H9 (cell line): ENCODE measurements at regions not wholly inside any gene's neighbourhood (a gene's known extent, or its start where the extent isn't known, plus 50 kb on each side); places are given as distances from the start of the nearest gene placed in this dataset.

ENCODE experiments used
- DNase-seq: peaks from one replicate; pipeline ENCODE4 v3.0.0-alpha.2; 2017
- H2AFZ ChIP-seq: one replicate; pipeline ENCODE4 v1.6.1; 2013; ENCODE audit warnings: mild to moderate bottlenecking, low read length, control low read depth, moderate library complexity
- H2AK5ac ChIP-seq: 2 replicates; pipeline ENCODE4 v1.6.1; 2013; ENCODE audit warnings: low read length, control low read depth, mixed read lengths; ENCODE audit not compliant: insufficient read length
- H2BK120ac ChIP-seq: one replicate; pipeline ENCODE4 v1.6.1; 2013; ENCODE audit warnings: low read depth, mild to moderate bottlenecking, low read length, control low read depth, inconsistent platforms; ENCODE audit not compliant: poor library complexity, severe bottlenecking
- H2BK12ac ChIP-seq: 2 replicates; pipeline ENCODE4 v1.6.1; 2013; ENCODE audit warnings: low read length, control low read depth, mixed read lengths, low read depth; ENCODE audit not compliant: insufficient read length
- H2BK15ac ChIP-seq: 2 replicates; pipeline ENCODE4 v1.6.1; 2013; ENCODE audit warnings: low read depth, low read length, control low read depth
- H2BK20ac ChIP-seq: one replicate; pipeline ENCODE4 v1.6.1; 2013; ENCODE audit warnings: low read depth, mild to moderate bottlenecking, low read length, control low read depth, inconsistent platforms; ENCODE audit not compliant: poor library complexity, severe bottlenecking
- H2BK5ac ChIP-seq: 2 replicates; pipeline ENCODE4 v1.6.1; 2013; ENCODE audit warnings: low read length, control low read depth, mixed read lengths; ENCODE audit not compliant: insufficient read length
- H3K14ac ChIP-seq: 2 replicates; pipeline ENCODE4 v1.6.1; 2013; ENCODE audit warnings: low read length, control low read depth; ENCODE audit not compliant: insufficient read depth
- H3K18ac ChIP-seq: 2 replicates; pipeline ENCODE4 v1.6.1; 2013; ENCODE audit warnings: low read depth, mild to moderate bottlenecking, mixed read lengths, low read length, control low read depth; ENCODE audit not compliant: insufficient read length
- H3K23ac ChIP-seq: 2 replicates; pipeline ENCODE4 v1.6.1; 2013; ENCODE audit warnings: low read length, control low read depth, mixed read lengths, low read depth; ENCODE audit not compliant: insufficient read length
- H3K23me2 ChIP-seq: 2 replicates; pipeline ENCODE4 v1.6.1; 2013; ENCODE audit warnings: low read depth, mild to moderate bottlenecking, mixed read lengths, low read length, control low read depth; ENCODE audit not compliant: insufficient read length, poor library complexity, severe bottlenecking
- H3K27ac ChIP-seq: 2 replicates; pipeline ENCODE4 v1.5.1; 2013; ENCODE audit warnings: low read length, control low read depth, mixed read lengths, low read depth; ENCODE audit not compliant: insufficient read length
- H3K27me3 ChIP-seq: 2 replicates; pipeline ENCODE4 v1.6.1; 2013; ENCODE audit warnings: low read length, control low read depth, inconsistent platforms; ENCODE audit not compliant: insufficient read depth
- H3K4ac ChIP-seq: 2 replicates; pipeline ENCODE4 v1.6.1; 2013; ENCODE audit warnings: low read depth, mild to moderate bottlenecking, control low read depth, inconsistent platforms, low read length, moderate library complexity
- H3K4me1 ChIP-seq: 2 replicates; pipeline ENCODE4 v1.6.1; 2013; ENCODE audit warnings: low read length, control low read depth, inconsistent platforms; ENCODE audit not compliant: insufficient read depth
- H3K4me2 ChIP-seq: 2 replicates; pipeline ENCODE4 v1.6.1; 2013; ENCODE audit warnings: low read length, control low read depth, mixed read lengths; ENCODE audit not compliant: insufficient read length, insufficient read depth
- H3K56ac ChIP-seq: 2 replicates; pipeline ENCODE4 v1.6.1; 2013; ENCODE audit warnings: low read depth, mild to moderate bottlenecking, mixed read lengths, low read length, control low read depth; ENCODE audit not compliant: insufficient read length
- H3K79me1 ChIP-seq: 2 replicates; pipeline ENCODE4 v1.6.1; 2013; ENCODE audit warnings: low read depth, mild to moderate bottlenecking, moderate library complexity, low read length, control low read depth, inconsistent platforms; ENCODE audit not compliant: insufficient read depth, poor library complexity, severe bottlenecking
- H3K79me2 ChIP-seq: 2 replicates; pipeline ENCODE4 v1.6.1; 2013; ENCODE audit warnings: low read length, control low read depth, inconsistent platforms; ENCODE audit not compliant: insufficient read depth
- H3K9ac ChIP-seq: 2 replicates; pipeline ENCODE4 v1.6.1; 2013; ENCODE audit warnings: low read length, control low read depth, mixed read lengths; ENCODE audit not compliant: insufficient read length; ENCODE audit errors: extremely low read depth
- H3K9me3 ChIP-seq: one replicate; pipeline ENCODE4 v1.6.1; 2013; ENCODE audit warnings: low read depth, low read length, inconsistent platforms; ENCODE audit not compliant: control insufficient read depth
- H3T11ph ChIP-seq: one replicate; pipeline ENCODE4 v1.6.1; 2013; ENCODE audit warnings: mild to moderate bottlenecking, low read length, control low read depth, inconsistent platforms
- H4K20me1 ChIP-seq: one replicate; pipeline ENCODE4 v1.6.1; 2013; ENCODE audit not compliant: control insufficient read depth, insufficient read length, insufficient read depth
- H4K5ac ChIP-seq: 2 replicates; pipeline ENCODE4 v1.6.1; 2013; ENCODE audit warnings: low read depth, mild to moderate bottlenecking, mixed read lengths, low read length, control low read depth; ENCODE audit not compliant: insufficient read length
- H4K8ac ChIP-seq: replicated peaks from 2 replicates; pipeline ENCODE4 v1.6.1; 2013; ENCODE audit warnings: low read length, control low read depth, mixed read lengths, low read depth; ENCODE audit not compliant: insufficient read length
- H4K91ac ChIP-seq: 2 replicates; pipeline ENCODE4 v1.6.1; 2013; ENCODE audit warnings: low read depth, mild to moderate bottlenecking, moderate library complexity, mixed read lengths, low read length, control low read depth; ENCODE audit not compliant: insufficient read length
- H3K27ac Mint-ChIP-seq, 3 experiments: 2 replicates in 2 of 3; 3 replicates in 1 of 3; pipeline ENCODE4 v1.8.0; 2020 to 2021; ENCODE audit warnings: mixed read lengths in 3 of 3, mild to moderate bottlenecking in 1 of 3, moderate library complexity in 1 of 3
- H3K27me3 Mint-ChIP-seq: 2 replicates; pipeline ENCODE4 v1.8.0; 2021; ENCODE audit warnings: low read depth, mild to moderate bottlenecking, moderate library complexity, mixed read lengths
- H3K36me3 Mint-ChIP-seq, 3 experiments: 2 replicates in 2 of 3; 3 replicates in 1 of 3; pipeline ENCODE4 v1.8.0; 2020 to 2021; ENCODE audit warnings: low read depth in 3 of 3, mixed read lengths in 3 of 3; ENCODE audit not compliant: insufficient read depth in 1 of 3
- H3K4me1 Mint-ChIP-seq, 2 experiments: 2 replicates each; pipeline ENCODE4 v1.8.0; 2020; ENCODE audit warnings: mixed read lengths in 2 of 2
- H3K4me3 Mint-ChIP-seq, 2 experiments: 2 replicates in 1 of 2; 3 replicates in 1 of 2; pipeline ENCODE4 v1.8.0; 2020 to 2021; ENCODE audit warnings: mild to moderate bottlenecking in 2 of 2, mixed read lengths in 2 of 2, moderate library complexity in 1 of 2
- H3K9me3 Mint-ChIP-seq, 2 experiments: 2 replicates in 1 of 2; 3 replicates in 1 of 2; pipeline ENCODE4 v1.8.0; 2020; ENCODE audit warnings: mild to moderate bottlenecking in 2 of 2, mixed read lengths in 2 of 2, moderate library complexity in 1 of 2
- CTCF ChIP-seq: fragments of 200-600 bp; sonication (generic); conservative IDR thresholded peaks from 3 replicates; pipeline ENCODE4 v1.8.0; 2021; ENCODE audit warnings: antibody characterized with exemption, mild to moderate bottlenecking
- WGBS: extraction: QIAGEN DNeasy Blood & Tissue Kit; methylation state at CpG from one replicate; pipeline ENCODE4 v1.1.7; 2013; ENCODE audit warnings: missing lambda C conversion rate, low lambda C conversion rate, mixed read lengths; ENCODE audit not compliant: insufficient read length; ENCODE audit errors: extremely low coverage; 5-methylcytosine and 5-hydroxymethylcytosine counted together

GRCh38 chr2:216799873-216800431 is 59.9 kb downstream of the TNP1 start:
- Histone ChIP-seq H3K27ac (no peak overlapping the region), H3K4me1 (no peaks in the 10 kb centered on the region), H3K27me3 (no peaks in the 10 kb centered on the region), H2BK12ac (no peak overlapping the region), H3K4me2 (no peak overlapping the region), H4K91ac (no peak overlapping the region), H3K18ac (no peak overlapping the region), H3K79me1 (no peaks in the 10 kb centered on the region), H3K56ac (no peak overlapping the region), H2AK5ac (no peak overlapping the region), H4K8ac (no peak overlapping the region), H2BK5ac (no peak overlapping the region), H3K14ac (no peak overlapping the region), H2BK20ac (no peak overlapping the region), H4K20me1 (no peaks in the 10 kb centered on the region), H2BK120ac (no peak overlapping the region), H2AFZ (no peak overlapping the region), H3K23me2 (no peaks in the 10 kb centered on the region), H3K9me3 (no peaks in the 10 kb centered on the region), H3K23ac (no peak overlapping the region), H3K79me2 (no peaks in the 10 kb centered on the region), H3T11ph (no peak overlapping the region), H3K4ac (no peak overlapping the region), H3K9ac (no peak overlapping the region), H4K5ac (no peak overlapping the region), H2BK15ac (no peak overlapping the region)
- H3K27ac Mint-ChIP-seq: no peak overlapping the region
- no peaks in the 10 kb centered on the region for H3K4me1 Mint-ChIP-seq
- H3K27me3 Mint-ChIP-seq: peaks cover 6% of the 10 kb centered on the region
- no peaks in the 10 kb centered on the region for H3K36me3 Mint-ChIP-seq
- DNase-seq: no peak
- no peak for TF ChIP-seq CTCF
- H3K4me3 Mint-ChIP-seq: no peak overlapping the region
- no CpG with 5 or more reads among the region's 3 CpGs for WGBS
- H3K9me3 Mint-ChIP-seq: no peaks in the 10 kb centered on the region; a peak in 1 of 5 replicates
